NOMO-1 treated with DMSO at 0.1 percent for 48 hours (cell line): ENCODE measurements at regions not wholly inside any gene's neighbourhood (a gene's known extent, or its start where the extent isn't known, plus 50 kb on each side); places are given as distances from the start of the nearest gene placed in this dataset.

Experiments
- DNase-seq: peaks from one replicate; lab custom pipeline; 2025; ENCODE audit not compliant: unreplicated experiment; lab: John Stamatoyannopoulos, UW

DNA sequence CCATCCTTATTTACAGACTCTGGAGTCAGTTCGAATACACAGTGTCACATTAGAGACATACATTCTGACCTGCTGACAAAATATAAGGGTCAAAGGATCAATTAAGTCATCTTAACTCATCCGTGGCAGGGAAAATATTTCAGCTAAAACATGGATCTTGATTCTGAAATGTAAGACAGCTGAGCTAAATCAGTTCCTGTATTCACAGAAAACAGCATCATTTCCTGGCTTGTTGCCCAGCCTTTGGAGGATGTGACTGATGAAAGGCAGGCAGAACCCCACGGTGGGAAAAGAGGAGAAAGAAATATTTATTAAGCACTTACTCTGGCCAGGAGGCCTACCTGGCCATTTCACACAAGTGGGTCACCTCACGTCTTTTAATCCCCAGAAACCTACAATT, 101.9 kb downstream of the GAS2L3 start:
- no peak for DNase-seq

DNA sequence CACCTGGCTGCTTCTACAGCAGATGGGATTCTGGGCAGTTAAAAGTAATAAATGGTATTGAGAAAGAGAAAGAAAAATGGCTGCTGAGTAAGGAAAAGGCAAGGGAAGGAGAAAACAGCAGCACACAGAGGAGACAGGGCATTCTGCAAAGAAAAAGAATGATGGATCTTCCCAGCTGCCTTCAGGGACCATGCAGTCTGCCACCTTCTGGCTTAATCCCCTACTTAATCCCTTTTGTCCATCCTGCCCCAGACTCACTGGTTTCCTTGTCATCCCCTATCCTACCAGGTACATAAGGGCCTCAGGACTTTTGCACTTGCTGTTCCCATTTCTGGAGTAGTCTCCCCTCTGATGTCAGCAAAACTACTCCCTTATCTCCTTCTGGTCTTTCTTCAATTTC, 107.6 kb downstream of the GAS2L3 start:
- DNase-seq, result no peak

DNA sequence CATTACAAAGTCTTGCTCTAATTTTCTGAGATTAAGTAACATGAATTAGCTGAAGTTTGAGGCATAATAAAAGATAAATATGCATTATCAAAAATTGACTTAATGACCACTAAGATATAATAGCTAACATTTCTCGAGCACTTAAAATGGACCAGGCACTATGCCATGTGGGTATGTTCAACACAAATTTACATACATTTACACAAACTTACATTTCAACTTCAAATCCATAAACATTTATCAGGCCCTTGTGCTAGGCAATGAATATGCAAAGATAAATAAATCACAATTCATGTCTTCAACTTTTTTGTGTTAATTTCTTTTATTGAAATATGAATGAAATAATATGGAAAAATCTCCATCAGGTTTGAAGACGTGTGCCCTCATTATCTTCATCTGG, 108.7 kb downstream of the GAS2L3 start:
- DNase-seq, result no peak

DNA sequence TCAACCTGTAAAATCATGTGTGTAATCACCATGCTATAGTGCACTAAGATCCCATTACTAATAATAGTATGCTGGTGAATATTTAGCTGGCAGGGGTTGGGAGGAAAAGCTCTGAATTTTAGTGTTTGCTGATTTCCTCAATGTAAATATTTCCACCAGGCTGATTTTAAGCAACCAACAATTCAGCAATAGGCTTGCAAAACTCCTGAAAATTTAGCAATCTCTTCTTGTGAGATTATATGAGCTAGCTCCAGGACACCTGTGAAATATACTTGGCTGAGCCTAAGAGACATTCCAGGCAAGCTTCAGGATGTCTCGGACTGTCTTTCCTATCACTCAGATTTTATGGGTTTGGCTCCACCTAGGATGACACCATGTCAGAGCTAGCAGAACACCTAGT, 106.9 kb upstream of the ANO4 start:
- DNase-seq, result no peak

DNA sequence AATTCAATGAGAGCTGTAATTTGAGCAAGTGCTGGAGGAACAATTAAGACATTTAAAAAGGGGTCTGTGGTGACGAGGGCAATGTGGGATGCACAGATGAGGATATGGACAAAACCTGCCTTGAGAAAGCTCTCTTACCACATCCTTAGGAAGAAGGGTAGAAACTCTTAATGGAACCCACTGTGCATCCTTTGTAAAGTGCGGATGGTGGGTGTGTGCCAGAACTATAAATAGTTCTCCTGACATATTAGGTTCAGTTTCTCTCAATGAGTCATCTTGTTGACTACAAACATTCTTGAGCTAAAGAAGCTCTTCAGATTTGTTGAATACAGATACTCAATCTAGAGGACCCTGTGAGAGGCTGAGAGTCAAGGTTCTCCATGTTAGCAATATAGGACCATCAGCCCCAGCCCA, 106.1 kb upstream of the ANO4 start:
- no peak for DNase-seq

DNA sequence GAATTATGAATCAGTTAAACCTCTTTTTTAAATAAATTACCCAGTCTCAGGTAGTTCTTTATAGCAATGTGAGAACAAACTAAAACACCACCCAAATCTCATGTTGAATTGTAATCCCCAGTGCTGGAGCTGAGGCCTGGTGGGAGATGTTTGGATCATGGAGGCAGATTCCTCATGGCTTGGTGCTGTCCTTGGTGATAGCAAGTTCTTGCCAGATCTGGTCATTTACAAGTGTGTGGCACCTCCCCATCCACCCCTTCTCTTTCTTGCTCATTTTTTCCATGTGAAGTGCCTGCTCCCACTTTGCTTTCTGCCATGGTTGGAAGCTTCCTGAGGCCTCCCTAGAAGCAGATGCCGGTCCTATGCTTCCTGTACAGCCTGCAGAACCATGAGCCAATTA, 102.1 kb upstream of the ANO4 start:
- no peak for DNase-seq

DNA sequence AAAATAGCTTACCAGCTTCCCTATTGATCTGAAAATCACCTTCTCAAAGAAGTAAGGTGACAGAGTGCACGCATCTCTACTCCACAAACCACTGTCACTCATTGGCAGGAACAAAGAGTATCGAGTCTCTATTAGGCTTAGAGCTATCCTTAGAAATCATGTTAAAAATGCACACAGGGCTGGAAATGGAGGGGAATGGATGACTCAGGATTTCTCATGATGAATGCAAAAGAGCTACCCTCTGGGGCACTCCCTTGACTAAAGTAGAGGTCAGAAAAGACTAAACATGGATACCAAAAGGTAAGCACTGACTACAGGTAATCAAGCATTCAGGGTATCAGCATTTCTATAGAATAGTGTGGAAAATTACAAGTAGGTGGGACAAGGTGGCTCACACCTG, 96.1 kb upstream of the ANO4 start:
- peak; percentile 9 for DNase-seq

DNA sequence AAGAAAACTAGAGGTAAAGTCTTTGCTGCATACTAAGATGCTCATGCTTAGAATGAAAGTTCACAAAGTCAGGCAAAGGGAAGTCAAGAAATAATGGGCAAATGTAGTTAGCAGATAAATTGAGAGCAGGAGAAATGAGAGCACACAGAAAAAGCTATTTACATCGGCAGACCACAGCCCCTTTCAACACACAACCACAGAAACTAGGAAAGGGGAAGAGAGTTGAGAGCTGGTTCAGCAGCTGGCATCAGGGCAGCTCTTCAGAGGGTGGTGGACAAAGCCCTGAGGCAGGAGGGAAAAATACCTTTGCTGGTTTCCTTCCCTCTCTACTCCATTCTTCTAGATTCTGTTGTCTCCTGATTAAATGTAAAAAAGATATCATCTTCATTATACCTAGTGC, 95.4 kb upstream of the ANO4 start:
- peak; percentile 97 for DNase-seq

DNA sequence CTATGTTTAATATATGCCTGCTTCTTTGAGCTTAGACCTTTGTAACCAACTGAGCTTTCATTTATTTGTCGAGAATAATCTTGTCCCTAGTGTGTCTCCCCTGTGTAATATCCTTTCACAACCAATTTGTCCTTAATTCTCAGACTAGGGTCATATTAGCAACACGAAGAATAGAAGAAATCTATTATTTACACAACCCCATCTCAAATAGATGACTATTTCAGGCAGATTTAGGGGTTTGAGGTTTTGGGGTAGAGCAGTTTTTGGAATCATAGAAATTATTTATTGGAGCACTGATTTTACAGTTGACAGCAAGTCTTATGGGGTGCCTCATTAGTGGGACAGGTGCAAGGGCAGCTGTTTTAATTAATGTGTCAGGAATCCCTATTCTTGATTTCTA, 91.2 kb upstream of the ANO4 start:
- DNase-seq, result no peak

DNA sequence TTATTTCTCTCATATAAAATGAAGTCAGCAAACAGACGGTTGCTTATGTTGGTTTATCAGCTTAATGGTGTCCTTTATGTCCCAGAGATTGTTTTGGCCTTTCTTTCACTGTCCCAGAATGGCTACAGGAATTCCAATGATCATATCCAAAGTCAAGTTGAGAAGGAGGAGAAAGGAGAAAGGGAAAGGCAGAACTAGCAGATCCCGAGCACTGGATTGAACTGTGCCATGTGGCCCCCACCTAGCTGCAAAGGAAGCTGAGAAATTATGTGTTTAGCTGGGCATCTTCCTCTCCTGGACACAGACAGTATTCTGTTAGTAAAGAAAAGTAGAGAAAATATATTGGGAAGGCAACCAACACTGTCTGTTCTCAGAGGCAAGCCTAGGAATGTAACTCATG, 90.7 kb upstream of the ANO4 start:
- DNase-seq, result no peak

DNA sequence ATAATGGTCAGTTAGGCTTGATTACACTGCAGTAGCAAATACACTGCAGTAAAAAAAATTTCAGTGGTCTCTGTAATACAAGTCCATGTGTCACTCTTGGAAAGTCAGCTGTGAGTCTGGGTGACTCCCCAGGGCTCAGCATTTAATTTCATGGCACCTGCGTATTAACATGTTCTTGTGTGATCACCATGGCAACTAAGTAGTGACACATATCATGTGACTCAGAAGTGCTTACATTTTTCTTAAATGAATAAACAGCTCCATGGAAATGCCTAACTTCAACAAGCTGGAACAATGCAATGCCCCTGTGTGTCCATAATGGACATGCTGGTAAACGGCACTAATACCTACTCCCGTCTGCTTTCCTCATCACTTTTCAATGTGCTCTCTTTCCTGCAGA, 88.5 kb upstream of the ANO4 start:
- DNase-seq, result no peak

DNA sequence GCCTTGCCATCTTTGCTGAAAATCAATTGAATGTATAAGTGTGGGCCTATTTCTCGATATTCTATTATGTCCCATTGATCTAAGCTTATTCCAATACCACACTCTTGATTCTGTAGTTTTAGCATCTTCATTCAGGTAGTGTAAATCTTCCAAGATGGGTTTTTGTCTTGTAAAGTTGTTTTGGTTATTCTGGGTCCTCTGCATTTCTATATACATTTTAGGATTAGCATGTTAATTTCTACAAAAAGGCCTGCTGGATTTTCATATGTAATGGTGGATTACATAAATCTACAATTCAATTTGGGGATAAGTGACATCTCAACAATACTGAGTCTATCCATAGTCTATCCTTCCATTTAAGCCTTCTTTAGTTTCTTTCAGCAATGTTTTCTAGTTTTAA, 86.0 kb upstream of the ANO4 start:
- no peak for DNase-seq

DNA sequence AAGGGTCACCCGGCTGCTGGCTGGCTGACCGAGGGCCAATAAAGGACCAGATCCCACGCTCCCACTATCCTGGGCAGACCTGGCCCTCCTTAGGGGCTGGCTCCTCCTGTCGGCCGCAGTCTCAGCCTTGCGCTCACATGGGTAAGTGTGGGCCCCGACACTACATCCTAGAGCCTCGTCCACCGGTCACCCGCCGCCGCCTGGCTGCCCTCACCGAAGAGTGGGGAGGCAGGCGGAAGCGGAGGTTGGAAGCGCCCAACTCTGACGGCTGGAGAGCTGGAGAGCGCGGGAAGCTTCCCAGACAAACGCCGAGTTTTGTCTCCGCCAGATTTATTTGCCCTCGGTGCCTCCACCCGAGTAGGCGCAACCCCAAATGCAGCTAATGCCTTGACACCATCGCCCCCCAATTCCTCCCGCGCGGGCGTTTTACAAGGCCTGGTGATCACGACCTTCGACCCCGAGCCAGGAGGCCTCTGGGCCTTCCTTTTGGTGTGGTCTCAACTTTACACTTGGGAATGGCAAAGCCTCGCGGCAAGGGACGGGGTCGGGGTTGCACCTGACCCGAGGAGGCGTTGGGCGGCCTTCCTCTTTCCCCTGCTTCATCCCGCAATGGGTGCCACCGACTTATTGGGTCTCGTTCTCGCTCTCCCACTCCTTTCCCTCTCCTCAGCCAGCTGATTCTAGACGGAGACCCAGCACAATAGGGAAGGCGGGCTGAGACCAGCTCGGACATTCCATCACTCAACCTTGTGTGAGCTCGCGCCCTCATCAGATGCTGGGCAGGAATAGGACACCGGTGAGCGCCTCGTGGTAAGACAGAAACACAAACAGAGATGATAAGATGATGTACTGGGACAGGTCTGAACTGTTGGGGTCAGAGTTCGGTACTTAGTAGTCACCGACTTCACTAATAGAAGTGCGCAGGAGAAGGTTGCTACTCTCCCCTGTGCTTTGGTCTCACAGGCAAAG, 78.3 kb upstream of the ANO4 start:
- DNase-seq, result no peak

DNA sequence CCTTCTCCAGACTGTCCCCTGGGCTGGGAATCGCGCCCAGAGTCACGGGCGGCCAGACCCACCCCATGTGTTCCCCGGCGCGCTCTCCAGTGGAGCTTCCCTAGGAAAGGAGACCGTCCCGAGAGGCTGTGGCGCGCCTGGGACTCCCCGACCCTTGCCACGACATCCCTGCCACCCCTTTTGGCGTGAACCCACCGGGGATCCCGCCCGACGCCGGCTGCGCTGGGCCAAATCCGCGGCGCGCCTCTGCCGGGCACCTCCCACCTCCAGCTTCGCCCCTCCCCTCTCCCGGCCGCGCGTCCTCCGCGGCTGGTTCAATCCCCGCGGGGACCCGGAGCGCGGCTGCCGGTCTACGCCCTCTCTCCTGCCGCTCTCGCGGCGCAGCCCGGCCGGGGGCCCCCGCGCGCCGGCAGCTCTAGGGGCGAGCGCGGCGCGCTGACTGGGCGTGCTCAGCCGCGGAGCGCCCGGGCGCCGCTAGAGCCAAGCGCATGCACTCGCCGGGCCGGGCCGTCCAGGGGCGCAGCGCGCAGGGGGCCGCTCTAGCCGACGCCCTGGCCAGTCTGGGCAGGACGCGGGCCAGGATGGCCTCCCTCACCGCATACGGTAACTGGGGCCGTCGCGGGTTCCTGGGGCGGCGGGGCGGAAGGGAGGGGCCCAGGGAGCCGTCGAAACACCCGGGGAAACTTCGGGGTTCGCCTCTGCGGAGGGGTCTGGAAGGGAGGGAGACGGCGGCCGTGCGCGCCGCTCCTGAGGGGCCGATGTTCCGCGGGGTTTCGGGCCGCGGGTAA, 77.4 kb upstream of the ANO4 start:
- peak; percentile 5 for DNase-seq

DNA sequence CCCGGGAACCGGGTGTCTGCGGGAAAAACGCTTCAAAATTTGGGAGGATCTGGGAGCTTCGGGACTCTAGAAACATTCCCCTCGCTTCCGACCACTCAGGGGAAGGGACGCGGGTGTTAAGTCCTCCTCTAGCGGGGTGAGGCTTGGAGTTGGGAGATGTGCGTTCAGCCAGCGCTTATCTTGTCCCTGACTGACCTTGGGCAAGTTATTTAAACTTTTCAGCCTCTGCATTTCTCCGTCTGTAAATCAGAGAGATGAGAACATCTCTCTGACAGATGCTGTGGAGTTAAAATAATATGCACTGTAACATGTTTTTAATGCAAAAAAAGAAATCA, 76.9 kb upstream of the ANO4 start:
- DNase-seq, result no peak

DNA sequence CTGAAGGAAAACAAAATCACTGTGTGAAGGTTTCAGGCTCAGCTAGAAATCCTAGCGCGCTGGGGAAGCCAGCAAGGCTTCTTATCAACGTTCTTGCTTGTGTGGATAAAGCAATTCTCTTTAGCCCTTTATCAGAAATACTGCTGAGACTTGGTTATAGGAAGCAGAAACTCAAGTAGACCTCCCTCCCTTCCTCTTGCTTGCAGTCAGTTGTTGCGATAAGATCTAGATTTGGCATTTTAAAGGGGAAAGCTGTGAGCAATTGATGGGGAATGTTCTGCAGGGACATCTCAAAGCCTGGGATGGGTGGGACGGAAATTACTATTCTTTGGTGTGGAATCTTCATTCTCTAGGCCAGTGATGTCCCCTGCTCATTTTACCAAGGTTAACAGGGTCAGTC, 76.4 kb upstream of the ANO4 start:
- DNase-seq, result no peak

DNA sequence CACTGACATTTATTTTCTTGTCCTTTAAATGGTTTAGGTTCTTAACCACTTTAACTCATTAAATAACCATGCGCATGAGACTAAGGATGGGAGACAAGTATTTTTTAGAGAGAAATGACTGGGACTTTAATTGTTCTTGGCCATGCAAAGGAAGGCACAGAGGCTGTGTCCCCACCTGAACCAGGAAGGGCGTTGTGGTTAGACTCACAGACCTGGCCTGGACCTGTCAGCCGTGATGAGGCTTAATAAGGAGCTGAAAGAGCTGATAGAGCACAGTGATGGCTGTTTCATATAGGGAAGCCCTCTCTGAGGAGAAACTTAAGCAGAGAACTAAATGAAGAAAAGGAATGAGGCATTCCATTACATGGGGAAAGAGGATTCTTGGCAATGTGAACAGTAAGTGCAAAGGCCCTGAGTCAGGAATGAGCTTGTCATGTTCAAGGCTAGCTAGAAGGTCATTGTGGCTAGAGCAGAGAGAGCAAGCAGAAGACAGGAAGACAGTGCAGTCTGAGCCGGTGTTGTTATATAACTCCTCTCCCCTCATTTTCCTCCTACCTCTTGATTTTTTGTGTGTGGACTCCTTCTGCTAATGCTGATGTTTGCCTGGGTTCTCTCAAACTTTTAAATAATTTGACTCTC, 74.4 kb upstream of the ANO4 start:
- no peak for DNase-seq

DNA sequence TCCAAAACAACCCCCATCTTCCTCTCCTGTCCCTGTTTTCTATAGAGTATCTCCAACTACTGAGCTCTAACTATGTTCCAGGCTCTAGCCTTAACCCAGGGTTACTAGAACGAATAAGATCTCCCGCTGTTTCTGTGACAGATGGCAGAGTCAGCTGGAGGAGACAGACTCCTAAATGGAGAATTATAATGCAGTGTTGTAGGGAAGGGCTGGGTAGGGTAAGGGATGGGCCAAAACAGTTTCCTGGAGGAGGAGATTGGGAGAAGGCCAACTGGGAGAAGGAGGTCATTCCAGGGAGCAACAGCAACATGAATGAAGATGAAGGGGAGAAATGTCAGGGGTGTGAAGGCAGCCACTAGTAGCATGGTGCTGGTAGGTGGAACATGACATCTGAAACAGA, 73.4 kb upstream of the ANO4 start:
- no peak for DNase-seq

DNA sequence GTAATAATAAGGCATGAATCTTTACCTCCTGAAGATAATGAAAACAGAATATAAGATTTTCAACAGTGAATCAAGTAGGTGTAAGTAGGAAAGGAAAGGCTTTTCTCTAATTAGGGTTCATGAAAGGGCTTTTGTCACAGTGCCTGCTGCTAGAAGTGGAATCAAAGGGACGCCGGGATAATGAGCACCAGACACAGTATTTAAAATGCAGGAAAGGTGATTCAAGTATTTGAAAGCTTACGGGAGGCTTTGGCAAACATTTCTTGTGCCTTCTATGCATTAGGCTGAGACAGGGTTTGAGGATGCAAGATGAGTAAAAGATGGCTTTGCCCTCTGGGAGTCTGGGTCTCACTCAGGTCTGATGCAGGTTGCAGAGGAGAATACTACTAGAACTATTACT, 70.5 kb upstream of the ANO4 start:
- DNase-seq, result no peak

DNA sequence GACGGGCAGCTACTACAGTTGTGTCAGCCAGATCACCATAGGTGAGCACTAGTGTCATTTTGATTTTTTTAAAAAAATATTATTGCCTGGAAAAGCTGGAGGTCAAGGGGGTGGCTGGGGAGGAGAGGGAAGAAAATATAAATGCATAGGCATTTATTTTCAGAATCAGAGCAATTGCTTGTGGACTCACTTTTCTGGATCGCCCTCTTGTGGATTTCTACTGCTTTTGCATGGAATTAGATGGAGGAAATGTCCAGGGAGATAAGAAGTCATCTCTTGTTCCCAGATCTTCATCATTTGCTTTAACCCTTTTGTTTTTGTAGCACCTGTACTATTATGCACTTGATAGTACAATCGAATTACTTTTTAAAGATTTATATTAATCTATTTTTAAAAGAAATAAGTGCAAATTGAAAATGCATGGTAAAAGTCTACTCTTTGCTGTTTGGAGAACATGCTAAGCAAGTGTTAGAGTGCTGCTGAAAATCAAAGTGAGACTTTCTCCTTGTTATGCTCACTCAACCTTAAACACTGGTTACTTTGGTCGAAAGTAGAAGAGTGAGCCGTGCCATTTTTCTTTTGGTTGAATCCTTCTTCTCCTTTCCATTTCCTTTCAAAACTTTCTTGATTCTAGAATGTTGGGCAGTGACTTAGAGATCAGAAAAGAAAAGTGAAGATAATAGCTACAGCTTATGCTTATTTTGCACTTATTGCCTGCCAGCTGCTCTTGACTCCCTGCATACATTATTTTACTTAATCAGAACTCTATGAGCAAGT, 60.6 kb upstream of the ANO4 start:
- peak; percentile 31 for DNase-seq

DNA sequence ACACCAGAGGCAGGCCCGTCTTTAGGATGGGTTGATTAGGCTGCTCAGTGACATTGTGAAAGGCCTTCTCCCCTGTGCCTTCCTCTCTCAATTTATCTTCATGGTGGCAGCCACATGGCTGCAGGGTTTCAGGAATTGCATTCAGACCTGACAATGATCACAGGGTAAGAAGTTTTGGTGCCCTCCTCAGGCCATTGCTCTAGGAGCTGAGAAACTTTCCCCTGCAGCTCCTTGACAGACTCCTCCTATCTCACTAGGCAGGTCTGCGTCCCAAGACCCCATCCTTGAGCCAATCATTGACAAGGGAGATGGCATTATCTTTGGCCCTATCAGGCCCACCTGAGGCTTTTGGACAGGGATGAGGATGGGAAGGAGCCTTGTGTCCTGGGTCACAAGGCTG, 57.4 kb upstream of the ANO4 start:
- DNase-seq, result no peak
